NCI-H524 (cell line): ENCODE measurements at regions not wholly inside any gene's neighbourhood (a gene's known extent, or its start where the extent isn't known, plus 50 kb on each side); places are given as distances from the start of the nearest gene placed in this dataset.

Source experiments
- DNase-seq, 2 experiments: peaks; one replicate each; lab custom pipeline; 2025; lab: John Stamatoyannopoulos, UW

- DNase-seq, result no peak
Observed at GRCh38 chr10:111446966-111447365, 370.1 kb downstream of the ADRA2A start.

- DNase-seq, result no peak
Observed at GRCh38 chr10:111452153-111452552, 375.3 kb downstream of the ADRA2A start.

- DNase-seq, result no peak
Observed at GRCh38 chr10:111455776-111456426, 379.1 kb downstream of the ADRA2A start.

GRCh38 chr10:111458256-111458655, 381.4 kb downstream of the ADRA2A start:
- DNase-seq, result no peak

- DNase-seq, result no peak
Observed at GRCh38 chr10:111459967-111460366, 383.1 kb downstream of the ADRA2A start.

- DNase-seq, result no peak
Observed at GRCh38 chr10:111472445-111472844, 395.6 kb downstream of the ADRA2A start.

GRCh38 chr10:111473361-111473760, 396.5 kb downstream of the ADRA2A start:
- no peak for DNase-seq

GRCh38 chr10:111474786-111475185, 398.0 kb downstream of the ADRA2A start:
- no peak for DNase-seq

GRCh38 chr10:111475720-111476119, 398.9 kb downstream of the ADRA2A start:
- no peak for DNase-seq

- no peak for DNase-seq
Observed at GRCh38 chr10:111478651-111479050, 401.8 kb downstream of the ADRA2A start.

GRCh38 chr10:111479966-111480365, 403.1 kb downstream of the ADRA2A start:
- DNase-seq, result no peak

- DNase-seq, result no peak
Observed at GRCh38 chr10:111481261-111481826, 404.5 kb downstream of the ADRA2A start.

- DNase-seq, result no peak
Observed at GRCh38 chr10:111481866-111482265, 405.0 kb downstream of the ADRA2A start.

- DNase-seq, result no peak
Observed at GRCh38 chr10:111482621-111483216, 405.9 kb downstream of the ADRA2A start.

GRCh38 chr10:111485767-111486166, 408.9 kb downstream of the ADRA2A start:
- no peak for DNase-seq

- no peak for DNase-seq
Observed at GRCh38 chr10:111486346-111486745, 409.5 kb downstream of the ADRA2A start.

GRCh38 chr10:111488668-111489067, 411.8 kb downstream of the ADRA2A start:
- DNase-seq, result no peak

- DNase-seq, result no peak
Observed at GRCh38 chr10:111491154-111491553, 414.3 kb downstream of the ADRA2A start.

GRCh38 chr10:111493024-111493625, 416.3 kb downstream of the ADRA2A start:
- no peak for DNase-seq

GRCh38 chr10:111498560-111498959, 421.7 kb downstream of the ADRA2A start:
- no peak for DNase-seq

- DNase-seq, result no peak
Observed at GRCh38 chr10:111504376-111504775, 427.5 kb downstream of the ADRA2A start.

- no peak for DNase-seq
Observed at GRCh38 chr10:111506266-111507034, 429.6 kb downstream of the ADRA2A start.
